Activated B cell treated with CpG ODN at 0.5 μM for 24 hours (primary cell): ENCODE measurements at regions not wholly inside any gene's neighbourhood (a gene's known extent, or its start where the extent isn't known, plus 50 kb on each side); places are given as distances from the start of the nearest gene placed in this dataset.

ENCODE experiments used
- ATAC-seq: fragments of 200-7000 bp; cut with Tn5 transposase; one replicate; pipeline ENCODE4 v1.10.0; 2021; ENCODE audit warnings: low read depth, mild to moderate bottlenecking, moderate library complexity
- CTCF ChIA-PET: fragments of 350-600 bp; sonication (Branson Sonifier 250); formaldehyde crosslinking; loops from one replicate; lab custom pipeline; 2021; ENCODE audit warnings: antibody characterized with exemption; lab: Charles Lee
- POLR2A ChIA-PET: fragments of 350-600 bp; sonication (Branson Sonifier 250); formaldehyde crosslinking; loops from one replicate; lab custom pipeline; 2021; ENCODE audit warnings: antibody characterized with exemption; lab: Charles Lee
- DNase-seq: peaks from one replicate; pipeline ENCODE4 v3.0.0; 2022
- H3K27ac Mint-ChIP-seq: one replicate; pipeline ENCODE4 v1.8.0; 2020; ENCODE audit warnings: mixed read lengths
- H3K27me3 Mint-ChIP-seq: one replicate; pipeline ENCODE4 v1.8.0; 2021; ENCODE audit warnings: mixed read lengths
- H3K36me3 Mint-ChIP-seq: one replicate; pipeline ENCODE4 v1.8.0; 2021; ENCODE audit warnings: low read depth, mixed read lengths
- H3K4me1 Mint-ChIP-seq: one replicate; pipeline ENCODE4 v1.8.0; 2021; ENCODE audit warnings: mixed read lengths
- H3K4me3 Mint-ChIP-seq: one replicate; pipeline ENCODE4 v1.8.0; 2020; ENCODE audit warnings: mild to moderate bottlenecking, mixed read lengths
- H3K9me3 Mint-ChIP-seq: one replicate; pipeline ENCODE4 v1.8.0; 2020; ENCODE audit warnings: mixed read lengths
- CTCF ChIP-seq: fragments of 200-600 bp; IDR thresholded peaks from one replicate; pipeline ENCODE4 v1.8.0; 2022; ENCODE audit warnings: antibody characterized with exemption, mild to moderate bottlenecking
- intact Hi-C: fragments of 100-400 bp; cut with micrococcal nuclease; formaldehyde crosslinking; loops from one replicate; pipeline ENCODE4 v1.15.1; 2024

DNA sequence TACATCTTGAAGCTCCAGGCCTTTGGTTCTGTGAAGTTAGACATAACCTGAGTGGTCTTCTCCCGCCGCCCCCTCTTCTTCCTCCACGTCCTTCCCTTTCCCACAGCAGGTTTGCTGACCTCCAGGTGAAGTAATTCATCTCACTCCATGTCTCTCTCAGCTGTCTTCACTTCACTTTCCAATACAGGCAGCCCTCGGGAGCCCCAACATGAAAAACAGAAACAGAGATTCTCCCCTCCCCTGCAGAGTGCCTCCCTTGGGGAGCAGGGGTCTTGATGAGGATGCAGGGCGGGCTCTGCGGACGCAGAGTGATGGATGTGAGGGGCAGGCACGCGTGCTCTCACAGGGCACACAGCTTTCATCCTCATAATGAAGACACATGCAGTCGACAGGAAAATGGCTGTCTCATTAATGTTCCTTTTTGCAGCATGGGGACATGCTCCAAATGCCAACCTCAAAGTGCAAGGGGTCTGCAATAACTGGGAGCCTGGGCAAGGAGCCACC, 95.6 kb downstream of the GPAM start:
- intact Hi-C loops: no loop called here
- ChIA-PET POLR2A (no interaction called here), CTCF (no interaction called here)
- H3K9me3 Mint-ChIP-seq: no peaks in the 10 kb centered on the region
- H3K36me3 Mint-ChIP-seq: no peaks in the 10 kb centered on the region
- no peak overlapping the region for H3K4me3 Mint-ChIP-seq
- ATAC-seq (no peak), DNase-seq (no peak)
- H3K4me1 Mint-ChIP-seq: no peaks in the 10 kb centered on the region
- H3K27ac Mint-ChIP-seq: no peak overlapping the region
- no peaks in the 10 kb centered on the region for H3K27me3 Mint-ChIP-seq
- no peak for TF ChIP-seq CTCF

DNA sequence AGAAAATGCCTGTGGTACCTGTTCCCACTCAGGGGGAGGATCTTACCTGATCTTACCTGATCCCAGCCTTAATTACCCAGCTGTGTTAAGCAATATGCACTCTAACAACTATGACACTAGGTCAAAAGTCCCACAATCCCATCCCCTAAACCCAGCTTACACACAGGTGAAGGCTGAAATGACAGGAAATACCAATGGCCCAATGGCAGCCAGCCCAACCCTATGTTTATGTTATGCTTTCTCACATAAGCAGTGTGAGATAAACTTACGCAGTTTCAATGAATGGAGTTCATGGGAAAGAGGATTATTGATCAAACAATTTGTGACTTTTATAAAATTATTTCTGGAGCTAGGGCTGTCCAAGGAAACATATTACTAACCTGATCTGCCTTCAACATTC, 91.9 kb downstream of the GPAM start:
- intact Hi-C loops: no loop called here

GRCh38 chr10:112092519-112092918, 91.0 kb downstream of the GPAM start:
- H3K36me3 Mint-ChIP-seq: no peaks in the 10 kb centered on the region
- no peak for DNase-seq
- no peak for TF ChIP-seq CTCF
- ChIA-PET CTCF (no interaction called here), POLR2A (no interaction called here)
- H3K4me3 Mint-ChIP-seq: no peak overlapping the region
- H3K4me1 Mint-ChIP-seq: no peaks in the 10 kb centered on the region
- no peak overlapping the region for H3K27ac Mint-ChIP-seq
- ATAC-seq: no peak
- H3K9me3 Mint-ChIP-seq: no peaks in the 10 kb centered on the region
- no peaks in the 10 kb centered on the region for H3K27me3 Mint-ChIP-seq
- intact Hi-C loops: no loop called here

More for the DNA sequence above, 91.9 kb downstream of the GPAM start:
- no peak for TF ChIP-seq CTCF
- H3K9me3 Mint-ChIP-seq: no peaks in the 10 kb centered on the region
- ATAC-seq (no peak), DNase-seq (no peak)
- ChIA-PET POLR2A (no interaction called here), CTCF (no interaction called here)
- no peak overlapping the region for H3K27ac Mint-ChIP-seq
- no peaks in the 10 kb centered on the region for H3K27me3 Mint-ChIP-seq
- no peaks in the 10 kb centered on the region for H3K4me1 Mint-ChIP-seq
- no peaks in the 10 kb centered on the region for H3K36me3 Mint-ChIP-seq
- H3K4me3 Mint-ChIP-seq: no peak overlapping the region

- DNase-seq: no peak
- H3K9me3 Mint-ChIP-seq: no peaks in the 10 kb centered on the region
- POLR2A ChIA-PET: no interaction called here
- CTCF ChIA-PET: no interaction called here
- TF ChIP-seq CTCF: no peak
- no peaks in the 10 kb centered on the region for H3K4me1 Mint-ChIP-seq
- no peaks in the 10 kb centered on the region for H3K36me3 Mint-ChIP-seq
- H3K27me3 Mint-ChIP-seq: no peaks in the 10 kb centered on the region
- H3K4me3 Mint-ChIP-seq: no peak overlapping the region
- ATAC-seq: no peak
- intact Hi-C loops: no loop called here
- no peak overlapping the region for H3K27ac Mint-ChIP-seq
These were observed 88.6 kb downstream of the GPAM start for GRCh38 chr10:112094984-112095383.

DNA sequence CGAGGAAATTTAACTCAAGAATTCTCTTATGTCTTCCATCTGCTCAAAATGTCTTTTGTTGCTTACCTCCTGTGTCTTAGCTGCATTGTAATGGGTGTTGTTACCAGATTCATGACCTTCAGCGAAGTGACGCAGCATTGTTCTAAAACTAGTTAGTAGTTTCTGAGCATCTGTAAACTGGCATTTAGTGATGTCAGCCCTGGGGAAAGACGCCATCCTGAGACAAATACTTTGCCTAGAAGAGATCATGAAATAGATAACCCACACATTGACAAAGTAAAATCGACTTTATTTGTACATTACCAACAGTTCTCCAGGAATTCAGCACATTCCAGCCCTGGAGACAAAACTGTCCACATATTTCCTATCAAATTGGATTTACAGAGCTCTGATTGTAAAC, 87.8 kb downstream of the GPAM start:
- ATAC-seq (no peak), DNase-seq (no peak)
- Mint-ChIP-seq H3K4me1 (no peaks in the 10 kb centered on the region), H3K27me3 (no peaks in the 10 kb centered on the region), H3K36me3 (no peaks in the 10 kb centered on the region), H3K4me3 (no peak overlapping the region), H3K27ac (no peak overlapping the region), H3K9me3 (no peaks in the 10 kb centered on the region)
- ChIA-PET CTCF (no interaction called here), POLR2A (no interaction called here)
- intact Hi-C loops: no loop called here
- no peak for TF ChIP-seq CTCF
